ENCODE measurements at regions not wholly inside any gene's neighbourhood (a gene's known extent, or its start where the extent isn't known, plus 50 kb on each side); places are given as distances from the start of the nearest gene placed in this dataset.
"Not testable (repeated sequence)": the region's sequence is repeated elsewhere in the genome, so short reads cannot be mapped to it uniquely, and the experiment has no call there.

DNA sequence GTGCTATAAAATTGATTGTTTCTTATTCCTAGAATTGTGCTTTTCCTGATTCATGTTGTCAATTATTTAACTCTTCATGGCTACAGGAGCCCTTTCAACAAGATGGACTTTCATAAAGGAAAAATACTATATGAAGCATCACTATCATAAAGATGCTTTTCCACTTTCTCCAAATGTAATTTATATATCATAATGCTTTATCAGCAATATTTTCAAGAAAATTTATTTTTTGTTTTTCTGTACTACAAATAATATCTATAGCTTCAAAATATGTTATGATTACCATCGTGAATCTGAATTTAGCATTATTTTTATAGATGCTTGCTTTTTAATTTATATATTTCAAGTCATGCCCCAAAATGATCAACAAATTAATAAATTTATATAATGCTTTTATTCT is 873.5 kb upstream of the LRFN5 start:
- DNase-seq (ENCODE audit: low spot score) (no peak), FAIRE-seq (no peak)

DNA sequence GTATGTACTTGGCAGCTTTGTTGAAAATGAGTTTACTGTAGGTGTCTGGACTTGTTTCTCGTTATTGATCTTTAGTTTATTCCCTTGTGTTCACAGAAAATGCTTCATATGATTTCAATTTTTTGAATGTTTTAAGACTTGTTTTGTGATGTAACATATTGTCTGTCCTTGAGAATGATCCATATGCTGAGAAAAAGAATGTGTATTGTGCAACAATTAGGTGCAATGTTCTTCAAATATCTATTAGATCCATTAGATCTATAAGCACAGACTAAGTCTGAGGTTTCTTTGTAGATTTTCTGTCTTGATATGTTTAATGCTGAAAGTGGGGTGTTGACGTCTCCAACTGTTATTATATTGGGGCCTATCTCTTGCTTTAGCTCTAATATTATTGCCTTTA is 879.6 kb upstream of the LRFN5 start:
- FAIRE-seq (no peak), DNase-seq (ENCODE audit: low spot score) (no peak)

DNA sequence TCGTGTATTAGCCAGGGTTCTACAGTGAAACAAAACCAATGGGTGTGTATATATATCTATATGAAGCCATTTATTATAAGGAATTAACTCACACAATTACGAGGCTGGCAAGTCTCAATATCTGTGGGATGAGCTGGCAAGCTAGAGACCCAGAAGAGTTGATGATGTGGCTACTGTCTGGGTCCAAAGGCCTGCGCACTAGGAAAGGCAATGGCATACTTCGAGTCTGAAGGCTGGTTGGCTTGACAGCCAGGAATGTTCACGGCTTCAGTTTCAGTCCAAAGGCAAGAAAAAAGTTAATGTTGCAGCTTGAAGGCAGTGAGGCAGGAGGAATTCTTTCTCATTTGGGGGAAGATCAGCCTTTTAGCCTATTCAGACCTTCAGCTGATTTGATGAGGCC is 893.3 kb upstream of the LRFN5 start:
- FAIRE-seq (no peak), DNase-seq (ENCODE audit: low spot score) (no peak)

DNA sequence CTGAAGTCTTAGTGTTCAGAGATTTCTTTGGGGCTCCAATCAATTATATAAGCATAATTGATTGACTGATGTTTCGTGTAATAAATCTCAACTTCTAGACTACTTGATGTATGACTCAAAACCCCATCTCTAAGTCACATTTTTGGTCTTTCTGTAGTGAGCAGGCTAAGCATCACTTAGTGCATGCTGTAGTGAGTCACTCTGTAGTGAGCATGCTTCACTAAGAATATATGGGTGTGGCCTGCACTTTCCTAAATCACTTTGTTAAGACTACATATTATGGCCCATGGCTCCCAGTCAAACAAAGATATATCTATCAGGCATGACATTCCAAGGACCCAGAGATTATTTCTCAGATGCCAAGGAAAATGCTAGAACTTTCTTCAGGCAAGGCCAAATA is 909.4 kb upstream of the LRFN5 start:
- no peak for FAIRE-seq
- DNase-seq (ENCODE audit: low spot score), result no peak

DNA sequence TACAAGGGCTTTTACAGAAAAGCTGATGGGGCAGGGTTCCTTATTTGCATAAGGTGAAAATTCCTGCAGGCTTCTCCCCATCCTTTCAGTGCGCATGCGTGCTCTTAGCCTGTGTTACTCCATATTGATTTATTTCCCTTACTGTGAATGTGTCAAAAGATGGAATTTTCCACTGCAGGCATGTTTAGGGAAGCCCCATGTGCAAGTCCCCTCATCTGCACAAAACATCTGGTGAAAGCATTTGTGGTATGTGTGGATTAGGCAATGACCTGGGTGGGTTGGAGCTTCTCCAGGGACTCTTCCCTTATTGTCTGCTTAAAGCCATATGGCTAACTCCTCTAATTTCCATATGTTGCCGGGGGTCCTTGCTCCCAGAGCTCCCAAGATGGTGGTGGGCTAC is 912.7 kb upstream of the LRFN5 start:
- DNase-seq (ENCODE audit: low spot score) (no peak), FAIRE-seq (no peak)

DNA sequence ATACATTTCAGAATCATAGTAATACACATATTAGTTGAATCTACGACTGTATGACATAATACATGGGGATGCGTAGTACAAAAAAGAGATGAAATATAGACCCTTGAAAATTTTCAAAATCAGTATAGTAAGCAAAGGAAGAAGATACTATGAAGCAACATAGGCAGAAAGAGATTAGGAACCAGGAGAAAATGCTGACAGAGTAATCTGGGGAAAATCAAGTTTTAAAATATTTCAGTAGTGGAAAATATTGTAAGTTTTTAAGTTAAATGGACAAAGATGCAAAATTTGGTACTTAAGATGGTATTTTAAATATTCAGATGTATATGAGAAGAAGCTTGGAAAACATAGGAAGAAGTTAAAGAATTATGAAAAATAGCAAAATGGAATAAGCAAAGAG is 915.6 kb upstream of the LRFN5 start:
- DNase-seq (ENCODE audit: low spot score) (no peak), FAIRE-seq (no peak)

DNA sequence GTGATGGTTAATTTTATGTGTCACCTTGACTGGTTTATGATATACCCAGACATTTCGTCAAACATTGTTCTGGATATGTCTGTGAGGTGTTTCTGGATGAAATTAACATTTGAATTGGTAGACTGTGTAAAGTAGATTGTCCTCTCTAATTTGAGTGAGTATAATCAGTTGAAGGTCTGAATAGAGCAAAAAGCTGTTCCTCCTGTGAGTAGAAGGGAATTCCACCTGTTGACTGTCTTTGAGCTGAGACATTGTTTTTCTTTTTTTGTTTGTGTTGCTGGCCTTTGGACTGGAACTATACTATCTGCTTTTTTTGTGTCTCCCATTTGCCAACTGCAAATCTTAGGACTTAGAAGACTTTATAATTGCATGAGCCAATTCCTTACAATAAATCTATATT is 920.9 kb upstream of the LRFN5 start:
- DNase-seq (ENCODE audit: low spot score) (no peak), FAIRE-seq (no peak)

DNA sequence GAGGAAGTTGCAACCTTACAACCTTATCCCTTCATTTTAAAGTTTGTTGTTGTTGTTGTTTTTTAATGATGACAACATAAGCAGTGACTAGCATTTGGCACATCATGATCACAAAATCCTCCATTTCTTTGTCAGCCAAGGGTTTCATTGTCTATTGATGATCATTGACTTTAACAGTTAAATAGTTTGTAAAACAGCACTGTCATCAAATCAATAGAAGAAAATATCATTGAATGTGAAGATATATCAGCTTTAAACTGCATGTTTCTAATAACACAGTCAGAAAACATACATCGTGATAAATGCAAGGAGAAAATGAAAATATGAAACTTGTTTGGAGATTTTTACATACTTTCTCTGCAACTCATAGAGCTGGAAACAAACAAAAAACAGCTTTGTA is 922.3 kb upstream of the LRFN5 start:
- FAIRE-seq, result no peak

DNA sequence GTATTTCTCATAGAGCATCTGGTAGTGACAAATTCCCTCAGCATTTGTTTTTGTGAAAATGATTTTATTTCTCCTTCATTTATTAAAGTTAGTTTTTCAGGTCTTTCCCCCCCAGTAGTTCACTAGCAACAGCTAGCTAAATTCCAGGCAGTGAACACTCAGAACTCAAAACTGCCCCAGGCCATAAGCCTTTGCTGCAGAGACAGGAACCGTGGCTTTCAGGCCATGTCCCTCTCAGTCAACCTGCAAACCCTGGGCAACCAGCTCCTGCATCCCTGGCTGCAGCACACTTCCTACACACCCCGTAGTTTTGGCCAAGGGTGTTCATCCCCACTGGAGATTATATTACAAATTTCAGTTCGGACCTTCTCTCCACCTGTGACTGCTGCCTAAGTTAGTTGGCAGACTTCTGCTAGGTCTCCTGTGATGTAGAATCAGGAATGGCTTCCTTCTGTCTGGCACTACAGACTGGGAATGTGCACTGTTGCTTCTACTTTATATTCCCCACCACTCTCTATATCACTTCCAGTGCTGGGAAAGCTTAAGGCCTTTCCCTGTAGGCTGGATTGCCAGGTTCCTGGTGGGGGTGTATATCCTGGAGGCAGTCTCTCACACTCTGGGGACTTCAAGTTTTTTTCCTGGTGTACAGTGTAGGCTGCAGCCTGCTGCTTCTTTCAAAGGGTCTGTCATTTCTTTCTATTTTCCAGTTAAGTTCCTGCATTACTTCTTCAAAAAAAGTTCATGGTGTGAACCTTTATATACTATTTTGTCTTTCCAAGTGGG is 924.4 kb upstream of the LRFN5 start:
- DNase-seq (ENCODE audit: low spot score) (no peak), FAIRE-seq (no peak)

More for the DNA sequence above, 922.3 kb upstream of the LRFN5 start:
- DNase-seq (ENCODE audit: low spot score), result no peak

DNA sequence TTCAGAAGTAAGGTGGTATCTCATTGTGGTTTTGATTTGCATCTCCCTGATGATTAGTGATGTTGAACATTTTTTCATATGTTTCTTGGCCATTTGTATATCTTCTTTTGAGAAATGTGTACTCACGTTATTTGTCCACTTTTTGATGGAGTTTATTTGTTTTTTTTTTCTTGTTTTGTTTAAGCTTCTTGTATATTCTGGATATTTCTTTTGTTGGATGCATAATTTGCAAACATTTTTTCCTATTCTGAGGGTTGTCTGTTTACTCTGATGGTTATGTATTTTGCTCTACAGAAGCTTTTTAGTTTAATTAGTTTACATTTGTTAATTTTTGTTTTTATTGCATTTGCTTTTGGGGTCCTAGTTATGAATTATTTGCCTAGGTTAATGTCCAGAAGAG is 927.4 kb upstream of the LRFN5 start:
- DNase-seq (ENCODE audit: low spot score) (no peak), FAIRE-seq (no peak)

DNA sequence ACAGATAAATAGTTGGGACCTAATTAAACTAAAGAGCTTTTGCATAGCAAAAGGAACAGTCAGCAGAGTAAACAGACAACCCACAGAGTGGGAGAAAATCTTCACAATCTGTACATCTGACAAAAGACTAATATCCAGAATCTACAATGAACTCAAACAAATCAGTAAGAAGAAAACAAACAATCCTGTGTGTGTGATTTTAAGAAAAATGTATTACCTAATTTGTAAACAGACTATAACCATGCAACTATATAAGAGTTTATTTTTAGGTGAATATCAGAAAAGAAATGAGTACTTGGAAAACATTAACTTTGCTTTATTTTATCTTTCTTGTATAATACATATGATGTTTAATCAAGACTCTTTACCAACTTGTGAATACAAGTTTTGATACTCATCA is 929.5 kb upstream of the LRFN5 start:
- not testable (repeated sequence) for DNase-seq (ENCODE audit: low spot score); FAIRE-seq

DNA sequence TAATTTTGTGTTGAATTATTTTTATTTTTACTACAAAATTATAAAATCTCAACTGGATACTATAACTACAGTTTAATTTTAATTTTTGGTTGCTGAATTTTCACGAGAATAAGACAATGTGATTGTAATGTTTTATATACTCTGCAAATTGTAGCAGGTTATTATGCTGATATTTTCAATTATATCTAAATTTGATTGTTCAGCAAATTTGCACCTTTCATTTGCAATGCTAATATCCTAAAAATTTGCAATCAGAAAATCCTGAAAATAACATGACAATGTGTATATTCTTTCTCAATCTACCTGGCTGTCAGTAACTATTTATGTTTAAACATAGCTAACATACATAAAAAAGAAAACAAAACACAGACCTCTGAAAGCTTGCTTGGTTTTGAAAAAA is 932.2 kb upstream of the LRFN5 start:
- FAIRE-seq (no peak), DNase-seq (ENCODE audit: low spot score) (no peak)

DNA sequence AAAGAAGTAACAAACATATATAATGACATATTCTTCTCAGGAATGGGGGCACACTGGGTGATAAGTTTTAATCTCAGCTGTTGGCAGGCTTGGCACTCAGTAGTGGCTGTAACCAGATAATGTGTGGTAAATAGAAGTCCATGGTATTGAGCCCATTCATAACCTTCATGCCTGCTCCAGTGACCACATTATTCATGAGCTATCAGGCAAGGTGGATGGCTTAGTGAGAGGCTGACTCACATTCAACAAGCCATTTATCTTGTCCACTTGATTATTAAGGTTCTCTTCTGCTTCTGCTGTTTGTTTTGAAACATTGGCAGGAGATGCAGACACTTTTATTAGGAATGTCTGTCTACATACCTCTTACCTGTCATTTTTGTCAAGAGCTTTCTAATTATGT is 950.4 kb upstream of the LRFN5 start:
- DNase-seq (ENCODE audit: low spot score) (no peak), FAIRE-seq (no peak)

DNA sequence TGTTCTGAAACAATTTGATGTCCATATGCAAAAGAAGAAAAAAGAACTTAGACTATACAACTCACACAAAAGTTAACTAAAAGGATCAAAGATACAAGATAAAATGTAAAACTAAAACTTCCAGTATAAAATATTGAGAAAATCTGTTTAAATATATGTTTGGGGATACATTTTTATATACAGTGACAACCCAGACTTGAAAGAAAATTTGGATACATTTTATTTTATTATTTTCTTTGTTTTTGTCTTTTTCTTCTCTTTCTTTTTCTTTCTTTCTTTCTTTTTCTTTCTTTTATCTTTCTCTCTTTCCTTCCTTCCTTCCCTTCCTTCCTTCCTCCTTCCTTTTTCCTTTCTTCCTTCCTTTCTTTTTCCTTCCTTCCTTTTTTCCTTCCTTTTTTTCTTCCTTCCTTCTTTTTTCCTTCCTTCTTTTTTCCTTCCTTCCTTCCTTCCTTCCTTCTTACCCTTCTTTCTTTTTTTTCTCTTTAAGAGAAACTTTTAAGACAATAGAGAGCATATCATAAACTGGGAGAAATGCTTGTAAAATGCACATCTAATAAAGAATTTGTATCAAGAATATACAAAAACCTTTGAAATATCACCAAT is 954.5 kb upstream of the LRFN5 start:
- no peak for DNase-seq (ENCODE audit: low spot score)
- no peak for FAIRE-seq

DNA sequence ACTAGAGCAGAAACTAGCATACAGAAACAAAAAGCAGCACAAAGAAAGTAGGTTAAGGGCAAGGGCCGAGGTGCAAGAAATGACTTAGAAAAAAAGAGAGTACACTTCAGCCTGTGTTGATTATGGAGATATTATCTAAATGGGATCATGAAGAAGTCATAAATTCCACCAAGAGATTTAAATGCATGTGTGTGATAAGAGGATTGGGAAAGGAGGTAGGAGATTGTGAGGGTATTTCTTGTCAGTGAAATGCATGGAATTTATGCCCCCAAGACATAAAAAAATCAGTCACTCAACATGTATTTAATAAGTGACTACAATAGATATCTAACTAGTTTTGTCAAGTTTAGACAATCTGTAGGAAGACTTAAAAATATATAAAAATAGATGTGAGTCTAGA is 976.2 kb upstream of the LRFN5 start:
- FAIRE-seq, result no peak
- no peak for DNase-seq (ENCODE audit: low spot score)

DNA sequence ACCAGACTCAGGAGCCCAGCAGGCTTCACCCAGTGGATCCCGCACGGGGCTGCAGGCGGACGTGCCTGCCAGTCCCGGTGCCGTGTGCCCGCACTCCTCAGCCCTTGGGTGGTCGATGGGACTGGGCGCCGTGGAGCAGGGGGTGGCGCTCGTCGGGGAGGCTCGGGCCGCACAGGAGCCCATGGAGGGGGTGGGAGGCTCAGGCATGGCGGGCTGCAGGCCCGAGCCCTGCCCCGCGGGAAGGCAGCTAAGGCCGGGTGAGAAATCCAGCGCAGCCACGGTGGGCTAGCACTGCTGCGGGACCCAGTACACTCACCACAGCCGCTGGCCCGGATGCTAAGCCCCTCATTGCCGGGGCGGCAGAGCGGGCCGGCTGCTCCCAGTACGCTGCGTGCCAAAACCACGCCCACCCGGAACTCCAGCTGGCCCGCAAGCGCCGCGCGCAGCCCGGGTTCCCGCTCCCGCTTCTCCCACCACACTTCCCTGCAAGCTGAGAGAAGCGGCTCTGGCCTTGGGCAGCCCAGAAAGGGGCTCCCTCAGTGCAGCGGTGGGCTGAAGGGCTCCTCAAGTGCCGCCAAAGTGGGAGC is 977.0 kb upstream of the LRFN5 start:
- DNase-seq (ENCODE audit: low spot score), result peak; percentile 52
- FAIRE-seq, result not testable (repeated sequence)

DNA sequence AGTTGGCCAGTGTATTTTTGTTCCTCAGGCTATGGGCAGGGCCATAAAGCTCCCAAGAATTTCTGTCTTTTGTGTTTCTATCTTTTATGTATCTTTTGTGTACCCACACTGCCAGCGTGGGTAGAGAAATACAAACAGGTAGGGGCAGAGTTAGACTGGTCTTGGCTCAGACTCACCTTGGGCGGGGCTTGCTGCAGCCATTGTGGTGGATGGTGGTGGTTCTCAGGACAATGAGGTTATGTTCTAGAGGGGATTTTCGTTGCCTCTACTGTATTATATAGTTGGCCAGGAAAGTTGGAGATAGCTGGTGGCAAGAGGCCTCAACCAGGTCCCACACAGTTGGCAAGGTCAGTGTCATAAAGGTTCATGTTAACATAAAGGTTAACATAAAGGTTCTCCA is 977.5 kb upstream of the LRFN5 start:
- peak; percentile 26 for DNase-seq (ENCODE audit: low spot score)
- no peak for FAIRE-seq

DNA sequence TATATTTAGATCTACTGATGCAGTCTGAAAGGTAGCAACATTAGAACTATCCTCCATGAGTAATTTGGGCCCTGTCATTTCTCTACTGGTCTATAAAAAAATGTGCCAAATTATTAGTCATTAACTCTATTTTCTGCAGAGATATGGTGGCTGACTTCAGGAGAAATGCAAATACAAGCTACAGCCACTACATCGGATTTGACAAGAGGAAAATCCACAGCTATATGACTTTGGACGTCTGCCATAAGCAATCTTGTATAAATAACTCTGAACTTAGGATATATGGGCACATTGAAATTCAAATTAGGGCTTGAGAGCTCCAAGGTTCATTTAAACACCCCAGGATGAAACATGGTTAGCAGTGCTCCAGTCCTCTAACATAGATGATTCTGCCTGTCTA is 983.0 kb upstream of the LRFN5 start:
- DNase-seq (ENCODE audit: low spot score) (no peak), FAIRE-seq (no peak)

DNA sequence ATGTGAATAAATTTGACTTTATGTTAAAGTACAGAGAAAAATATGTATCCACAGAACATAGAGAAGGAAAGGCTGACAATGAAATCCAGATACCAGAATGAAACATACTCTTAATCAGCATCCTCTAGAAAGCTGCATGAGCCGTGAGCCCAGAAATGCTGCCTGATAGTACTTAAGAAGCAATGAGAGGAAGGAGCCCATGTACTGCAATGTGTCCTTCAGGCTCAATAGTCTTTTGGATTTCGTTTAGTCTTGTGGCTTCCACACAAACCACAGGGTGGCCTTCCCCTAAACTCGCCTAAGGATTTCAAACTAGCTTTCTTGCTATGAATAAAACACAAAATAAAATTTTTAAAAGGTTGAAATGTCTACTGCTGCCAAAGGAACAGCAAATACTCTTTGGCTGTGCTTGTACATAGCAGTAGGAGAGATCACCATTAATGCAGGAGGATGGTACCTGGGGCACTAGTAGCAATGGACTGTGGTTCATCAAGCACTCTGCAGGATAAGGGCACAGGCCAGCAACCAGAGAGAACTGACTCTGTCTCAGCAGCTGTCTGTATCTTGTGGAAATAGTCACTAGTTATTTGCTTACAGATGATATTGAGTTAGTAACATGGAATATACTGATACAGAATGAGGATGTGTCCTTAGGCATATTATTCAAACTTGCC is 988.3 kb upstream of the LRFN5 start:
- no peak for DNase-seq (ENCODE audit: low spot score)
- FAIRE-seq, result no peak

DNA sequence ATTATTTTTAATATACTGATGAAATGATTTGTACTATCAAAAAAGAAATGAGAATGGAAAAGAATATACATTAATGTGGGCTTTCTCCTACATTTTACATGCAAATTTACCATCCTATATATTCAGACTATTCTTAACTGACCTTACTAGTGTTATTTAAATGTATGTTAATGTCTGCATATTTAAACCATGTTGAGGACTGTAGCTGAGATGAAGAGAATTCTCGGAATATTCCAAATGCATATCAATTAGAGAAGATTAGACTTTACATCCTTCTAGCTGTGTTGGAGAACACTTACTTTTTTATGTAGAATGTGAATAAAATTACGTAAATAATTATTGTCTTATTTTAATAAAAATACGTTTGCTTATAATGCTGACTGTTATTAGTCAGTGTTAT is 990.1 kb upstream of the LRFN5 start:
- no peak for DNase-seq (ENCODE audit: low spot score)
- no peak for FAIRE-seq

DNA sequence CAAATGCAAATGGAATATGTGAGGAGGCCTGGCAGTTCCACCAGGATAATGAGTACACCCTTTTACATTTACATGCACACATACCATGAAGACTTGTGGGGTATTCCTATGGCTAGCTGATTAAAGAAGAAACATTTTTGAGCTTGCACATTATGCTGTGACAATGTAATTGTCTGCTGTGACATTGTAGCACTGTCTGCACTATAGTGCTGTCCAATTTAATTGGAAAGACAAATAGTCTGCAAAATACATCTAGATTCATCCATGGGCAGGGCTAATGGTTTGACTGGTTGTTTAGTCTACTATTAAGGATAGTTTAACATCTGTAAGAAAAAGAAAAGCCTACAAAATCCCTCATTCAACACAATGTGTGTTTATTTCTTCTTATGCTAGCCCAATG is 1005.6 kb upstream of the LRFN5 start:
- no peak for FAIRE-seq
- no peak for DNase-seq (ENCODE audit: low spot score)

DNA sequence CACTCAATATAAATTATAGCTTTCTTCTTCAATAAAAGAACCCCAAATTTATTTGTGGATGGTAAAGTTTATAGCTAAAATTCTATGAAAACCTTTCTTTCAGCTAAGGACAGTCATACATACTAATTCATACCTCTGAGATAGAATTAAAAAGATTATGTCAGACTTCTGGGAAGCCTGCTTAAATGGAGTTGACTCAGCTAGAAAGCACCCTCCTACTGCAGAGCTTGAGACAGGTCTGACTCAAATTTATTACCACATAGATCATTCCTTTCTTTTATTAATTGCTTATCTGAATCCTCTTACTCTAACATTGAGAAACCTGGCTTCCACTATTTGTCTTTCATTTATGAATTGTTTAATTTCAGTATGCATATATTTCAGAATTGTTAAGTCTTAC is 1007.0 kb upstream of the LRFN5 start:
- FAIRE-seq, result no peak
- DNase-seq (ENCODE audit: low spot score), result no peak
